Naive thymus-derived CD4-positive, alpha-beta T cell (primary cell): ENCODE measurements at regions not wholly inside any gene's neighbourhood (a gene's known extent, or its start where the extent isn't known, plus 50 kb on each side); places are given as distances from the start of the nearest gene placed in this dataset.

Experiments used
- ATAC-seq: fragments of 150-1000 bp; cut with Tn5 transposase; 2 replicates; pipeline ENCODE4 v1.10.0; 2021; ENCODE audit warnings: mild to moderate bottlenecking, moderate library complexity
- CTCF ChIA-PET: fragments of 350-600 bp; sonication (Branson Sonifier 250); formaldehyde crosslinking; loops from one replicate; lab custom pipeline; 2021; ENCODE audit warnings: antibody characterized with exemption; lab: Charles Lee
- POLR2A ChIA-PET: fragments of 350-600 bp; sonication (Branson Sonifier 250); formaldehyde crosslinking; loops from one replicate; lab custom pipeline; 2021; ENCODE audit warnings: antibody characterized with exemption, inconsistent platforms; lab: Charles Lee
- DNase-seq, 9 donors: peaks; one replicate each; pipeline versions ENCODE4 v3.0.0 to v3.0.0-alpha.2; 2020 to 2022; ENCODE audit warnings: mixed read lengths in 1 of 9
- H3K27ac ChIP-seq: one replicate; pipeline ENCODE4 v1.7.0; 2013; ENCODE audit warnings: mild to moderate bottlenecking, low read depth, low read length, moderate library complexity
- H3K27me3 ChIP-seq, 2 donors: one replicate each; pipeline ENCODE4 v1.7.0; 2013; ENCODE audit warnings: low read length in 2 of 2, mild to moderate bottlenecking in 2 of 2, moderate library complexity in 2 of 2; ENCODE audit not compliant: control insufficient read depth in 2 of 2, insufficient read depth in 2 of 2
- H3K36me3 ChIP-seq, 3 experiments: 1 replicate in 2 of 3; 2 replicates in 1 of 3; pipeline ENCODE4 v1.7.0; 2013; ENCODE audit warnings: low read length in 3 of 3, mild to moderate bottlenecking in 3 of 3, moderate library complexity in 1 of 3; ENCODE audit not compliant: insufficient read depth in 3 of 3, control insufficient read depth in 2 of 3
- H3K4me1 ChIP-seq, 2 donors: one replicate each; pipeline ENCODE4 v1.7.0; 2013; ENCODE audit warnings: low read length in 2 of 2, mild to moderate bottlenecking in 2 of 2, moderate library complexity in 1 of 2; ENCODE audit not compliant: control insufficient read depth in 2 of 2, insufficient read depth in 2 of 2
- H3K4me3 ChIP-seq: 2 replicates; pipeline ENCODE4 v1.7.0; 2013; ENCODE audit warnings: mild to moderate bottlenecking, low read length
- H3K9me3 ChIP-seq, 3 experiments: 1 replicate in 2 of 3; 2 replicates in 1 of 3; pipeline ENCODE4 v1.7.0; 2013; ENCODE audit warnings: low read length in 3 of 3; ENCODE audit not compliant: control insufficient read depth in 2 of 3
- H3K27ac Mint-ChIP-seq, 9 donors: one replicate each; pipeline ENCODE4 v1.8.0; 2020 to 2022; ENCODE audit warnings: mixed read lengths in 9 of 9, mild to moderate bottlenecking in 8 of 9, moderate library complexity in 5 of 9, inconsistent platforms in 2 of 9
- H3K27me3 Mint-ChIP-seq, 5 donors: one replicate each; pipeline ENCODE4 v1.8.0; 2021 to 2022; ENCODE audit warnings: mixed read lengths in 5 of 5, mild to moderate bottlenecking in 1 of 5
- H3K36me3 Mint-ChIP-seq, 5 donors: one replicate each; pipeline ENCODE4 v1.8.0; 2020 to 2022; ENCODE audit warnings: mixed read lengths in 5 of 5, mild to moderate bottlenecking in 3 of 5, inconsistent platforms in 1 of 5
- H3K4me1 Mint-ChIP-seq, 7 donors: one replicate each; pipeline ENCODE4 v1.8.0; 2020 to 2022; ENCODE audit warnings: mixed read lengths in 7 of 7, mild to moderate bottlenecking in 3 of 7, inconsistent platforms in 1 of 7
- H3K4me3 Mint-ChIP-seq, 10 donors: one replicate each; pipeline ENCODE4 v1.8.0; 2020 to 2022; ENCODE audit warnings: mild to moderate bottlenecking in 10 of 10, mixed read lengths in 10 of 10, moderate library complexity in 6 of 10, inconsistent platforms in 2 of 10
- H3K9me3 Mint-ChIP-seq, 11 donors: one replicate each; pipeline ENCODE4 v1.8.0; 2020 to 2022; ENCODE audit warnings: mixed read lengths in 11 of 11, mild to moderate bottlenecking in 4 of 11, inconsistent platforms in 1 of 11, moderate library complexity in 1 of 11
- intact Hi-C, 2 donors: fragments of 100-400 bp; cut with micrococcal nuclease; formaldehyde crosslinking; loops; one replicate each; pipeline ENCODE4 v1.15.1; 2023

GRCh38 chr14:87667659-87668058 lies 325.3 kb downstream of the GALC start:
- Histone ChIP-seq H3K9me3 (peaks cover 0 to 3% (median 0%) of the 10 kb centered on the region in 3 experiments), H3K36me3 (no peaks in the 10 kb centered on the region), H3K27ac (no peak overlapping the region), H3K27me3 (no peaks in the 10 kb centered on the region), H3K4me1 (no peaks in the 10 kb centered on the region), H3K4me3 (no peak overlapping the region)
- peaks cover 0 to 21% (median 0%) of the 10 kb centered on the region in 5 donors for H3K27me3 Mint-ChIP-seq
- ChIA-PET POLR2A (no interaction called here), CTCF (interaction anchor here (0.8 kb wide), 1 partner anchor 31 kb away, joined by 5 read pairs; no protein-coding TSS in a partner anchor)
- no peaks in the 10 kb centered on the region for H3K4me1 Mint-ChIP-seq
- H3K4me3 Mint-ChIP-seq, result no peak overlapping the region
- no peak overlapping the region for H3K27ac Mint-ChIP-seq
- intact Hi-C loops, result no loop called here
- no peak for ATAC-seq
- peaks cover 0 to 17% (median 8%) of the 10 kb centered on the region in 11 donors for H3K9me3 Mint-ChIP-seq
- DNase-seq, result no peak
- H3K36me3 Mint-ChIP-seq, result peaks cover 0 to 6% (median 0%) of the 10 kb centered on the region in 5 donors

DNA sequence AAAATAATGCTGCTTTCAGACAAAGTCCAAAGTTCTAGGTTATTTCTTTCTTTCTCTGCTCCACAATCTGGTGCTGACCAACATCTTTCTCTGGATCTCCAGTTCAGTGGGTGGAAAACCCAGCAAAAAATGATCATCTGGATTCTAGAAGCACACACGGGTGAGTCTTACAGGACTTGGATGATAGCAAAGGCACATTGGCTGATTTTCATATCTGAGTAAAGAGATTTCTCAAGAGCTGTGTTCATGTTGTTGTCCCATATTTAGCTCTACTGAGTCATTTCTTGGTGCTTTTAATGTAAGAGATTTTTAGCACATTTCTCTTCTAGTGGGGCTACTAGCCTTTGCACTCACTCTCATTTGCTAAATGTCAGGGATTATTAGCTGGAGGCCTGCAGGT lies 336.7 kb downstream of the GALC start:
- ChIA-PET CTCF (no interaction called here), POLR2A (no interaction called here)
- Histone ChIP-seq H3K9me3 (no peaks in the 10 kb centered on the region), H3K4me1 (no peaks in the 10 kb centered on the region), H3K36me3 (no peaks in the 10 kb centered on the region), H3K27ac (no peak overlapping the region), H3K27me3 (no peaks in the 10 kb centered on the region), H3K4me3 (no peak overlapping the region)
- Mint-ChIP-seq H3K9me3 (peaks cover 3 to 29% (median 8%) of the 10 kb centered on the region in 11 donors), H3K36me3 (peaks cover 0 to 6% (median 0%) of the 10 kb centered on the region in 5 donors), H3K4me3 (no peak overlapping the region), H3K4me1 (no peaks in the 10 kb centered on the region), H3K27ac (no peak overlapping the region), H3K27me3 (peaks cover 0 to 9% (median 0%) of the 10 kb centered on the region in 5 donors)
- no peak for ATAC-seq
- intact Hi-C loops, result no loop called here
- no peak for DNase-seq

DNA sequence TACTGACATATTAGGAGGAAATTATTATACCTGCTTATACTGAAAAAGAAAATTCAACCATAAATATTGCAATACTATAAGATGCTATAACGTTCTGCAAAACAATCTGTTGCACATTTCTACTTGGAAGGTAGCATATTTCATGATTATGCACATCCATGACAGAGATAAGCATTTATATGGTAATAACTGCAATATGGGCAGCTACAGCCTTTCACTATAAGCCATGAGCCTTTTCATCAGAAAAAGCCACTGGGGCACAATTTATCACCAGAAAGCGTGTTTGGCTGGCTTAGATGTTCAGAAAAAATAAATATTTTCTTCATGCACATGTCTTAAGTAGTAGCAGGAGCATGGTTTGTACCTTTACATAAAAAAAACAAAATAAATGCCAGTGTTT lies 340.7 kb downstream of the GALC start:
- H3K27me3 Mint-ChIP-seq, result no peaks in the 10 kb centered on the region
- H3K4me1 Mint-ChIP-seq, result no peaks in the 10 kb centered on the region
- ChIA-PET POLR2A (no interaction called here), CTCF (no interaction called here)
- no peak overlapping the region for H3K27ac ChIP-seq
- no peaks in the 10 kb centered on the region for H3K4me1 ChIP-seq
- no peak overlapping the region for H3K4me3 ChIP-seq
- H3K36me3 Mint-ChIP-seq, result peaks cover 0 to 4% (median 0%) of the 10 kb centered on the region in 5 donors
- H3K9me3 ChIP-seq, result peaks cover 0 to 12% (median 0%) of the 10 kb centered on the region in 3 experiments
- H3K36me3 ChIP-seq, result no peaks in the 10 kb centered on the region
- no peak overlapping the region for H3K27ac Mint-ChIP-seq
- H3K9me3 Mint-ChIP-seq, result peaks cover 0 to 32% (median 15%) of the 10 kb centered on the region in 11 donors
- no peak overlapping the region for H3K4me3 Mint-ChIP-seq
- DNase-seq (no peak), ATAC-seq (no peak)
- intact Hi-C loops, result no loop called here
- no peaks in the 10 kb centered on the region for H3K27me3 ChIP-seq

GRCh38 chr14:87644689-87645088 lies 348.3 kb downstream of the GALC start:
- Histone ChIP-seq H3K36me3 (no peaks in the 10 kb centered on the region), H3K9me3 (peaks cover 0 to 4% (median 0%) of the 10 kb centered on the region in 3 experiments), H3K27me3 (no peaks in the 10 kb centered on the region), H3K27ac (no peak overlapping the region), H3K4me1 (no peaks in the 10 kb centered on the region), H3K4me3 (no peak overlapping the region)
- H3K36me3 Mint-ChIP-seq, result peaks cover 0 to 4% (median 0%) of the 10 kb centered on the region in 5 donors
- H3K4me3 Mint-ChIP-seq, result no peak overlapping the region
- no peak overlapping the region for H3K27ac Mint-ChIP-seq
- intact Hi-C loops, result no loop called here
- POLR2A ChIA-PET, result no interaction called here
- CTCF ChIA-PET, result no interaction called here
- ATAC-seq, result no peak
- H3K9me3 Mint-ChIP-seq, result peaks cover 0 to 25% (median 13%) of the 10 kb centered on the region in 11 donors
- DNase-seq, result no peak
- H3K27me3 Mint-ChIP-seq, result peaks cover 0 to 4% (median 0%) of the 10 kb centered on the region in 5 donors
- no peaks in the 10 kb centered on the region for H3K4me1 Mint-ChIP-seq

DNA sequence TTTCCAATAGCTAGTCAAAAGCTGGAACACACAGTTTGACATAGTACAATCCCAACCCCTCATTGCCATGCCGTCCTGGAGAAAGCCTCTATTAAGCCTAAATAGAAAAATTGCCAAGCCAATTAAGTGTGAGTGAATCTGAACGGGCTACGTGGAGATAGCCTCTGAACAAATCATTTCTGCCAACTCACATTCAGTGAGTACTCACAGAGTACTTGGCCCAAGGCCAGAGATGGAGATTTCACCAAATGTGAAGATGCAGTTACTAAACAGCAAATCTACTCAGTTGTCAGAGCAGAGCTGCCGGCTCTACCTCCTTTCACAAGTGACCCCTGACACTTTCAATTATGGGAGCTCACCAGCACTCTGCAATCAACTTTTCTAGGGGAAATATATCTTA lies 350.0 kb downstream of the GALC start:
- Mint-ChIP-seq H3K36me3 (no peaks in the 10 kb centered on the region), H3K4me1 (no peaks in the 10 kb centered on the region), H3K27me3 (peaks cover 0 to 4% (median 0%) of the 10 kb centered on the region in 5 donors), H3K9me3 (peaks cover 0 to 12% (median 4%) of the 10 kb centered on the region in 11 donors), H3K27ac (no peak overlapping the region), H3K4me3 (no peak overlapping the region)
- POLR2A ChIA-PET, result no interaction called here
- CTCF ChIA-PET, result no interaction called here
- Histone ChIP-seq H3K36me3 (no peaks in the 10 kb centered on the region), H3K27me3 (no peaks in the 10 kb centered on the region), H3K4me3 (no peak overlapping the region), H3K27ac (no peak overlapping the region), H3K9me3 (no peaks in the 10 kb centered on the region), H3K4me1 (no peaks in the 10 kb centered on the region)
- ATAC-seq (no peak), DNase-seq (no peak)
- intact Hi-C loops, result no loop called here

DNA sequence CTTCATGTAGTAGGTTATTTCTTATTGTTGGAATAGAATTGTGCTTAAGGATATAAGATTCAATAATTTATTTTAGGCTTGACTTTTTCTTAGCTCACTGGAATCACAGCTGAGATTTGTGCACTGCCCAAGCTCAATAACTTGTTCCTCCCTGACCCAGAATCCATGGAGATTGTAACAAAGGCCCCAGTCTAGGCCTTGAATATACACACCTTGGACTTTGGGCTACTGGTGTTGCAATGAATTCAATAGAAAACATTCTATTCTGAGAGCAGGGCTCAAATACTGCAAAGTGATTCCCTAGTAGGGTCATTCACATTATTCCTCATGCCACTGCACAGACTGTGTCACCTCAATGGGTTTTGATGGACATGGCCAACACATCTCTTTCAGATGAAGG lies 352.4 kb downstream of the GALC start:
- peaks cover 0 to 9% (median 2%) of the 10 kb centered on the region in 11 donors for H3K9me3 Mint-ChIP-seq
- Histone ChIP-seq H3K9me3 (no peaks in the 10 kb centered on the region), H3K36me3 (no peaks in the 10 kb centered on the region), H3K27me3 (no peaks in the 10 kb centered on the region), H3K4me3 (no peak overlapping the region), H3K27ac (no peak overlapping the region), H3K4me1 (no peaks in the 10 kb centered on the region)
- intact Hi-C loops, result no loop called here
- H3K4me1 Mint-ChIP-seq, result no peaks in the 10 kb centered on the region
- DNase-seq (no peak), ATAC-seq (no peak)
- ChIA-PET CTCF (no interaction called here), POLR2A (no interaction called here)
- no peak overlapping the region for H3K27ac Mint-ChIP-seq
- no peaks in the 10 kb centered on the region for H3K36me3 Mint-ChIP-seq
- H3K4me3 Mint-ChIP-seq, result no peak overlapping the region
- peaks cover 0 to 9% (median 0%) of the 10 kb centered on the region in 5 donors for H3K27me3 Mint-ChIP-seq

DNA sequence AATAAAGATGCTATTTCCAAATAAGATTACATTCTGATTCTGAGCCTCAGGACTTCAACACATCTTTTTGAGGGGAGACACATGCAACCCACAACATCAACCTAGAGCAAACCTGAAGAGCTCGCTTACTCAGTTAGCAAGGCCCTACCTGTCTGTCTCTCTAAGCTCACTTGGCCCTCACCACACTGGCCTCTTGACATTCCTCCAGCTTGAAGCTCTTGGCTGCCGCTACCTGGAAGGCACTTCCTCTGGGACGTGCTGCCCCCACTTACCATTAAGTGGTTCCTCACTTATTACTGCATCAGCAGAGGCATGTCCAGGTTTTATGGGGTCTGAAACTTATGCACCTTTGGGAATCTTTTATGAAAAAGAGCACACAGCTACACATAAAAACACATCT lies 354.8 kb downstream of the GALC start:
- intact Hi-C loops, result no loop called here
- ATAC-seq (no peak), DNase-seq (no peak)
- H3K4me3 Mint-ChIP-seq, result no peak overlapping the region
- no peak overlapping the region for H3K4me3 ChIP-seq
- no peak overlapping the region for H3K27ac Mint-ChIP-seq
- H3K9me3 Mint-ChIP-seq, result peaks cover 0 to 12% (median 0%) of the 10 kb centered on the region in 11 donors
- POLR2A ChIA-PET, result no interaction called here
- no peaks in the 10 kb centered on the region for H3K9me3 ChIP-seq
- H3K27ac ChIP-seq, result no peak overlapping the region
- H3K27me3 ChIP-seq, result no peaks in the 10 kb centered on the region
- no peaks in the 10 kb centered on the region for H3K4me1 ChIP-seq
- CTCF ChIA-PET, result no interaction called here
- peaks cover 0 to 9% (median under 1%) of the 10 kb centered on the region in 5 donors for H3K27me3 Mint-ChIP-seq
- H3K36me3 Mint-ChIP-seq, result no peaks in the 10 kb centered on the region
- H3K4me1 Mint-ChIP-seq, result no peaks in the 10 kb centered on the region
- H3K36me3 ChIP-seq, result no peaks in the 10 kb centered on the region
